ENCODE measurements at regions not wholly inside any gene's neighbourhood (a gene's known extent, or its start where the extent isn't known, plus 50 kb on each side); places are given as distances from the start of the nearest gene placed in this dataset.

DNA sequence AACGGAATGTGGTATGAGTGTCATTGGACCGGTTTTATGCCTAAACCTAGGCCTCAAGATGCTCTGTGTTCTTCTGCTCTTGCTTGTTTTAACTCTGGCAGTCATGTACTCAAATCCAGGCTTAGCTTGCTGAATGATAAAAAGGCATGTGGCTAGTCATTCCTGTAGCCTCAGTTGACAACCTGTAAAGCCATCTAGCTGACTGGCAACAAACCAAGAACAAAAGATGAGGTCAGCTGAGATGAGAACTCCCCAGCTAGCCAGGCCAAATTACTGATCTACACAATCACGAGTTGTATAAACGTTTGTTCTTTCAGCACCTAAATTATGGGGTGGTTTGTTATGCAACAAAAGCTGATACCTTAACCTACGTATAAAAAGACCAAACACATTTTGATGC, 1406.0 kb upstream of the CDH8 start:
- Histone ChIP-seq H3K9me3 (no peaks in the 10 kb centered on the region), H3K36me3 (no peaks in the 10 kb centered on the region), H3K27me3 (no peaks in the 10 kb centered on the region), H3K4me1 (no peaks in the 10 kb centered on the region), H3K4me3 (no peak overlapping the region), H3K27ac (no peak overlapping the region)
- no peak for DNase-seq
- TF ChIP-seq POLR2A (IDR thresholded peaks at IDR 0.05): no peak
- TF ChIP-seq CTCF (IDR thresholded peaks at IDR 0.05): no peak

GRCh38 chr16:63426275-63426870, 1390.1 kb upstream of the CDH8 start:
- Histone ChIP-seq H3K4me1 (no peaks in the 10 kb centered on the region), H3K9me3 (no peaks in the 10 kb centered on the region), H3K27ac (no peak overlapping the region), H3K36me3 (no peaks in the 10 kb centered on the region), H3K27me3 (no peaks in the 10 kb centered on the region), H3K4me3 (no peak overlapping the region)
- no peak for DNase-seq
- TF ChIP-seq POLR2A (IDR thresholded peaks at IDR 0.05) (no peak), CTCF (IDR thresholded peaks at IDR 0.05) (no peak)

DNA sequence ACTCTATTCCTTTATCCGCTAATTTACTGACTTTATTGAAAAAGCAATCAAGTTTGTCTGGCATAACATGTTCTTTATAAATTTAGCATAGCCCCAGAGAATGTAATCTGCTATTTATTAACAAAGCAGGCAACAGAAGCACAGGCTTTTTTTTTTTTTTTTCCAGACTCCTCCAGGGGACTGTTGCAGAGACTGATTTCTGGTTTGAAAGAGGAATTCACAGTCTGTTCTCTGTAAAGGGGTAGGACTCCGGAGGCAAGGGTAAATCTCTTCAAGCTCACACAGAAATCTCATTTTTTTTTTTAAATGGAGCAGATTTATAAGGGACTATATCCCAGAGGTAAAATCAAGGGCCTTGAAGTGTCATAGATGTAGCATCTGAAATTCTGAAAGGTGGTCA, 1386.5 kb upstream of the CDH8 start:
- Histone ChIP-seq H3K27me3 (no peaks in the 10 kb centered on the region), H3K36me3 (no peaks in the 10 kb centered on the region), H3K27ac (no peak overlapping the region), H3K4me1 (no peaks in the 10 kb centered on the region), H3K4me3 (no peak overlapping the region), H3K9me3 (no peaks in the 10 kb centered on the region)
- TF ChIP-seq POLR2A (IDR thresholded peaks at IDR 0.05): no peak
- DNase-seq: no peak

DNA sequence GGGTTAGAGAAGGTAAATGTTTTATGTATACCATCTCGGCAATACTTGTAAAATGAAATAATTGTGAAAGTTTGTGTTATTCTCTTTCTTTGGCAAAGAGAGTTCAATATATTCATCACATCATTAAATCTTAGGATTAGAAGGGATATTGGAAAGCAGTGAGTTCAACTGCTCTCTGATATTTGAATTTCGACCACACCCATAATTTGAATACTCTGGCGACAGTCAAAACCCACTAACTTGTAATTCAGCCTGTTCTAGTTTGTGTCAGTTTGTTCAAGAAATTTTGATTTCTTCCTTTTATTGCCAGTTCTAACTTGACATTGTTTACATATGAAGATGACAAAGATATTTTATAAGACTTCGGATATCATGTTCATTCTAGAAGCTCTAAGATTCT, 1380.5 kb upstream of the CDH8 start:
- no peak for DNase-seq
- no peak overlapping the region for H3K4me3 ChIP-seq
- H3K36me3 ChIP-seq: no peaks in the 10 kb centered on the region
- TF ChIP-seq POLR2A (IDR thresholded peaks at IDR 0.05) (no peak), CTCF (IDR thresholded peaks at IDR 0.05) (no peak)
- H3K27me3 ChIP-seq: no peaks in the 10 kb centered on the region
- no peaks in the 10 kb centered on the region for H3K9me3 ChIP-seq
- no peaks in the 10 kb centered on the region for H3K4me1 ChIP-seq
- no peak overlapping the region for H3K27ac ChIP-seq

- H3K4me3 ChIP-seq: no peak overlapping the region
- no peaks in the 10 kb centered on the region for H3K9me3 ChIP-seq
- TF ChIP-seq POLR2A (IDR thresholded peaks at IDR 0.05) (no peak), CTCF (IDR thresholded peaks at IDR 0.05) (no peak)
- H3K36me3 ChIP-seq: no peaks in the 10 kb centered on the region
- H3K27ac ChIP-seq: no peak overlapping the region
- DNase-seq: no peak
- no peaks in the 10 kb centered on the region for H3K27me3 ChIP-seq
- no peaks in the 10 kb centered on the region for H3K4me1 ChIP-seq
These were observed 1378.8 kb upstream of the CDH8 start for GRCh38 chr16:63415014-63415413.

- Histone ChIP-seq H3K36me3 (no peaks in the 10 kb centered on the region), H3K27me3 (no peaks in the 10 kb centered on the region), H3K9me3 (no peaks in the 10 kb centered on the region), H3K27ac (no peak overlapping the region), H3K4me1 (no peaks in the 10 kb centered on the region), H3K4me3 (no peak overlapping the region)
- TF ChIP-seq CTCF (IDR thresholded peaks at IDR 0.05) (no peak), POLR2A (IDR thresholded peaks at IDR 0.05) (no peak)
- no peak for DNase-seq
These were observed 1374.4 kb upstream of the CDH8 start for GRCh38 chr16:63410594-63410993.
